ENCODE measurements at regions not wholly inside any gene's neighbourhood (a gene's known extent, or its start where the extent isn't known, plus 50 kb on each side); places are given as distances from the start of the nearest gene placed in this dataset.

GRCh38 chr3:165529451-165529850 is 307.8 kb downstream of the BCHE start:
- TF ChIP-seq CTCF (IDR thresholded peaks at IDR 0.05) = no peak
- intact Hi-C loops (cut with DNase I, micrococcal nuclease) = no loop called here
- no peak for DNase-seq

GRCh38 chr3:165526367-165526766 is 310.9 kb downstream of the BCHE start:
- DNase-seq = no peak
- Histone ChIP-seq H3K4me3 (no peak overlapping the region), H3K4me1 (ENCODE audit: low read depth) (no peaks in the 10 kb centered on the region), H3K9me3 (no peaks in the 10 kb centered on the region), H3K36me3 (ENCODE audit: low read depth) (no peaks in the 10 kb centered on the region)
- ATAC-seq = no peak
- no peak for TF ChIP-seq CTCF (IDR thresholded peaks at IDR 0.05)
- intact Hi-C loops (cut with DNase I, micrococcal nuclease) = no loop called here

More at GRCh38 chr3:165529451-165529850, 307.8 kb downstream of the BCHE start:
- H3K36me3 ChIP-seq (ENCODE audit: low read depth) = no peaks in the 10 kb centered on the region
- H3K9me3 ChIP-seq = no peaks in the 10 kb centered on the region
- no peaks in the 10 kb centered on the region for H3K4me1 ChIP-seq (ENCODE audit: low read depth)
- no peak for ATAC-seq
- no peak overlapping the region for H3K4me3 ChIP-seq

GRCh38 chr3:165523801-165524200 is 313.4 kb downstream of the BCHE start:
- DNase-seq (no peak), ATAC-seq (no peak)
- no peak for TF ChIP-seq CTCF (IDR thresholded peaks at IDR 0.05)
- no peaks in the 10 kb centered on the region for H3K4me1 ChIP-seq (ENCODE audit: low read depth)
- H3K9me3 ChIP-seq = no peaks in the 10 kb centered on the region
- no peak overlapping the region for H3K4me3 ChIP-seq
- no peaks in the 10 kb centered on the region for H3K36me3 ChIP-seq (ENCODE audit: low read depth)
- intact Hi-C loops (cut with DNase I, micrococcal nuclease) = no loop called here

GRCh38 chr3:165522386-165522785 is 314.8 kb downstream of the BCHE start:
- no peaks in the 10 kb centered on the region for H3K9me3 ChIP-seq
- intact Hi-C loops (cut with DNase I, micrococcal nuclease) = no loop called here
- no peak overlapping the region for H3K4me3 ChIP-seq
- H3K36me3 ChIP-seq (ENCODE audit: low read depth) = no peaks in the 10 kb centered on the region
- ATAC-seq (no peak), DNase-seq (no peak)
- no peaks in the 10 kb centered on the region for H3K4me1 ChIP-seq (ENCODE audit: low read depth)
- no peak for TF ChIP-seq CTCF (IDR thresholded peaks at IDR 0.05)

- intact Hi-C loops (cut with DNase I, micrococcal nuclease) = no loop called here
- H3K36me3 ChIP-seq (ENCODE audit: low read depth) = no peaks in the 10 kb centered on the region
- H3K4me3 ChIP-seq = no peak overlapping the region
- DNase-seq (no peak), ATAC-seq (no peak)
- no peaks in the 10 kb centered on the region for H3K9me3 ChIP-seq
- TF ChIP-seq CTCF (IDR thresholded peaks at IDR 0.05) = no peak
- H3K4me1 ChIP-seq (ENCODE audit: low read depth) = no peaks in the 10 kb centered on the region
These were observed 315.9 kb downstream of the BCHE start for GRCh38 chr3:165521131-165521871.

- TF ChIP-seq CTCF (IDR thresholded peaks at IDR 0.05) = no peak
- intact Hi-C loops (cut with DNase I, micrococcal nuclease) = no loop called here
These were observed 317.5 kb downstream of the BCHE start for GRCh38 chr3:165519687-165520086.

More at GRCh38 chr3:165519687-165520086, 317.5 kb downstream of the BCHE start:
- DNase-seq (no peak), ATAC-seq (no peak)
- no peak overlapping the region for H3K4me3 ChIP-seq
- no peaks in the 10 kb centered on the region for H3K9me3 ChIP-seq
- H3K4me1 ChIP-seq (ENCODE audit: low read depth) = no peaks in the 10 kb centered on the region
- no peaks in the 10 kb centered on the region for H3K36me3 ChIP-seq (ENCODE audit: low read depth)
